Smooth muscle cell (in vitro differentiated cells): ENCODE measurements at regions not wholly inside any gene's neighbourhood (a gene's known extent, or its start where the extent isn't known, plus 50 kb on each side); places are given as distances from the start of the nearest gene placed in this dataset. TPM values are rescaled to one million over a fixed set of nuclear protein-coding genes. Genes with fewer than 3 reads are reported as not detected.
"Not testable (repeated sequence)": the region's sequence is repeated elsewhere in the genome, so short reads cannot be mapped to it uniquely, and the experiment has no call there.

ENCODE experiments used
- DNase-seq: peaks from one replicate; lab custom pipeline; 2025; ENCODE audit not compliant: unreplicated experiment; lab: John Stamatoyannopoulos, UW
- H2AFZ ChIP-seq: fragments of 200-600 bp; sonication (generic); 2 replicates; pipeline ENCODE4 v1.6.0; 2016; ENCODE audit warnings: antibody characterized with exemption, low read depth, mild to moderate bottlenecking
- H3F3A ChIP-seq: fragments of 200-600 bp; sonication (generic); 2 replicates; pipeline ENCODE4 v1.6.0; 2017; ENCODE audit warnings: antibody characterized with exemption, low read depth
- H3K27ac ChIP-seq: fragments of 200-600 bp; sonication (generic); 2 replicates; pipeline ENCODE4 v1.5.1; 2016; ENCODE audit warnings: low read depth, mild to moderate bottlenecking
- H3K27me3 ChIP-seq: fragments of 200-600 bp; sonication (generic); 2 replicates; pipeline ENCODE4 v1.6.1; 2016; ENCODE audit warnings: low read depth, mild to moderate bottlenecking
- H3K36me3 ChIP-seq: fragments of 200-600 bp; sonication (generic); 2 replicates; pipeline ENCODE4 v1.5.1; 2016; ENCODE audit warnings: low read depth
- H3K4me1 ChIP-seq: fragments of 200-600 bp; sonication (generic); 2 replicates; pipeline ENCODE4 v1.5.1; 2016; ENCODE audit warnings: low read depth
- H3K4me2 ChIP-seq: fragments of 200-600 bp; sonication (generic); 2 replicates; pipeline ENCODE4 v1.6.0; 2016; ENCODE audit warnings: mild to moderate bottlenecking
- H3K4me3 ChIP-seq: fragments of 200-600 bp; sonication (generic); 2 replicates; pipeline ENCODE4 v1.5.1; 2016; ENCODE audit warnings: mild to moderate bottlenecking
- H3K79me2 ChIP-seq: fragments of 200-600 bp; sonication (generic); 2 replicates; pipeline ENCODE4 v1.6.0; 2016; ENCODE audit warnings: low read depth, mild to moderate bottlenecking
- H3K9ac ChIP-seq: fragments of 200-600 bp; sonication (generic); 2 replicates; pipeline ENCODE4 v1.6.0; 2016; ENCODE audit warnings: low read depth
- H3K9me3 ChIP-seq: fragments of 200-600 bp; sonication (generic); replicated peaks from 2 replicates; pipeline ENCODE4 v1.5.1; 2016; ENCODE audit warnings: low read depth
- H4K20me1 ChIP-seq: fragments of 200-600 bp; sonication (generic); 2 replicates; pipeline ENCODE4 v1.6.0; 2016; ENCODE audit warnings: low read depth
- WGBS: methylation state at CpG from one replicate; pipeline ENCODE4 v1.1.7; 2016; ENCODE audit warnings: low lambda C conversion rate; 5-methylcytosine and 5-hydroxymethylcytosine counted together
- microRNA-seq: library from miRNA; unstranded; fragments of <30 nt; microRNA quantifications from one replicate; pipeline ENCODE4, GENCODE V29; 2016; ENCODE audit warnings: borderline number of aligned reads
- small RNA-seq: library from RNA; depleted of rRNA; stranded (forward); fragments of <200 nt; gene quantifications from one replicate; pipeline ENCODE3, GENCODE V24; 2014
- TF ChIP-seq, protein P1 (sequence below): fragments of 200-600 bp; sonication (generic); IDR thresholded peaks from 2 replicates; pipeline ENCODE4 v1.5.1; 2017; ENCODE audit warnings: borderline replicate concordance, mild to moderate bottlenecking, antibody characterized with exemption; ENCODE audit not compliant: insufficient read depth, poor library complexity, severe bottlenecking

DNA sequence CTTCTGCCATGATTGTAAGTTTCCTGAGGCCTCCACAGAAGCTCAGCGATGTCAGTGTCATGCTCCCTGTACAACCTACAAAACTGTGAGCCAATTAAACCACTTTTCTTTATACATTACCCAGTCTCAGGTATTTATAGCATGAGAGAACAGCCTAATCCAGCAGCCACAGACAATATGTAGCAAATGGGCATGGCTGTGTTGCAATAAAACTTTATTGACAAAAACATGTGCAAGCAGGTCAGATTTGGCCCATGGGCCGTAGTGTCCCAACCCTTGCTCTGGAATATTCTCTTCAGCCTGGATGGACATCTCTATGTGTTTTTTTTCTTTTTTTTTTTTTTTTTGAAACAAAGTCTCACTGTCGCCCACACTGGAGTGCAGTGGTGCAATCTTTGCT is 60.9 kb upstream of the EEF2KMT start:
- H3K9ac ChIP-seq = no peak overlapping the region
- peaks cover 8% of the 10 kb centered on the region for H3K4me1 ChIP-seq
- no peaks in the 10 kb centered on the region for H3F3A ChIP-seq
- DNase-seq = no peak
- H3K4me3 ChIP-seq = no peak overlapping the region
- H2AFZ ChIP-seq = no peak overlapping the region
- H3K79me2 ChIP-seq = no peaks in the 10 kb centered on the region
- H3K27me3 ChIP-seq = no peaks in the 10 kb centered on the region
- H3K36me3 ChIP-seq = no peaks in the 10 kb centered on the region
- no peak overlapping the region for H3K27ac ChIP-seq
- H3K9me3 ChIP-seq = no peaks in the 10 kb centered on the region
- no peaks in the 10 kb centered on the region for H4K20me1 ChIP-seq
- WGBS = 92% methylated on average over 3 of the region's 3 CpGs
- TF ChIP-seq, protein P1, sequence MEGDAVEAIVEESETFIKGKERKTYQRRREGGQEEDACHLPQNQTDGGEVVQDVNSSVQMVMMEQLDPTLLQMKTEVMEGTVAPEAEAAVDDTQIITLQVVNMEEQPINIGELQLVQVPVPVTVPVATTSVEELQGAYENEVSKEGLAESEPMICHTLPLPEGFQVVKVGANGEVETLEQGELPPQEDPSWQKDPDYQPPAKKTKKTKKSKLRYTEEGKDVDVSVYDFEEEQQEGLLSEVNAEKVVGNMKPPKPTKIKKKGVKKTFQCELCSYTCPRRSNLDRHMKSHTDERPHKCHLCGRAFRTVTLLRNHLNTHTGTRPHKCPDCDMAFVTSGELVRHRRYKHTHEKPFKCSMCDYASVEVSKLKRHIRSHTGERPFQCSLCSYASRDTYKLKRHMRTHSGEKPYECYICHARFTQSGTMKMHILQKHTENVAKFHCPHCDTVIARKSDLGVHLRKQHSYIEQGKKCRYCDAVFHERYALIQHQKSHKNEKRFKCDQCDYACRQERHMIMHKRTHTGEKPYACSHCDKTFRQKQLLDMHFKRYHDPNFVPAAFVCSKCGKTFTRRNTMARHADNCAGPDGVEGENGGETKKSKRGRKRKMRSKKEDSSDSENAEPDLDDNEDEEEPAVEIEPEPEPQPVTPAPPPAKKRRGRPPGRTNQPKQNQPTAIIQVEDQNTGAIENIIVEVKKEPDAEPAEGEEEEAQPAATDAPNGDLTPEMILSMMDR = no peak
- no peak overlapping the region for H3K4me2 ChIP-seq

DNA sequence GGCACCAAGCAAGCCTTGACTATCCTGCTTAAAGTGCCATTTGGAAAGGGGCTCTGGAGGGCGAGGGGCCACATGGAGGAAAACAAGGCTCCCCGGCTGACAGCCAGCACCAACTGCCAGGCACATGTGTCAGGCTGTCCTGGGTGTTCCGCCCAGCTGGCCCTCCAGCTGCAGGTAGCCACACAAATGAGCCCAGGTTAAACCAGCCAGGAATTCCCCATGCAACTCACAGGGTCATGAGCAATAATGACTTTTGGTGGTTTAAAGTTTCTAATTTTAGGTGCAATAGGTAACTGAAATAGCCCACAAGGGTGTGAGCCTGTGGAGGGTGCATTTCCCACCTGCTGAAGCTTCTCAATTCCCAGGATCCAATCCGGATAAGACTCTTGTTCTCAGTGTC is 58.9 kb upstream of the EEF2KMT start:
- not testable (repeated sequence) for H3K27me3 ChIP-seq, H2AFZ ChIP-seq, H3K79me2 ChIP-seq, H3K9ac ChIP-seq, H3K4me2 ChIP-seq, H3K27ac ChIP-seq, H3F3A ChIP-seq, H3K4me1 ChIP-seq, H4K20me1 ChIP-seq, H3K9me3 ChIP-seq, DNase-seq, H3K4me3 ChIP-seq, H3K36me3 ChIP-seq
- WGBS = 90% methylated on average over 4 of the region's 4 CpGs

DNA sequence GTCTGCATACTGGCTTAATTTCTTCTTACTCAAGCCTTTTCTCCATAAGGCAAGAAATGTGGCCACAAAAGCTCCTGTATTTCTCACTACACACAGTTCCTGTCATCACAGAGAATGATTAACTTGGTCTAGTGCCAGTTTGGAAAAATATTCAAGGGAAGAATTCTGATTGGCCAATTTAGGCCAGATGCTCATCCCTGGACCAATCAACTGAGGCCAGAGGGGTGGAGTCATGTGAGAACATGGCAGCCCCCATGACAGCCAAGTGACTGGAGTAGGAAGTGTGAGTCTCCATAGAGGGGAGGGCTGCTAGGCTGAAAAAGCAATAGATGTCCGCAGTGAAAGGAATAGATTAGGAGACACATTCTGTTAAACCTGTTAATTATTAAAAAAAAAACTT is 56.4 kb upstream of the EEF2KMT start:
- not testable (repeated sequence) for H4K20me1 ChIP-seq, H3F3A ChIP-seq, H3K27me3 ChIP-seq, H3K9me3 ChIP-seq, H3K4me2 ChIP-seq, H3K9ac ChIP-seq, H3K4me3 ChIP-seq, H2AFZ ChIP-seq, H3K36me3 ChIP-seq, H3K4me1 ChIP-seq, H3K27ac ChIP-seq, DNase-seq, H3K79me2 ChIP-seq
- WGBS = 89% methylated on average over 1 of the region's 1 CpG

DNA sequence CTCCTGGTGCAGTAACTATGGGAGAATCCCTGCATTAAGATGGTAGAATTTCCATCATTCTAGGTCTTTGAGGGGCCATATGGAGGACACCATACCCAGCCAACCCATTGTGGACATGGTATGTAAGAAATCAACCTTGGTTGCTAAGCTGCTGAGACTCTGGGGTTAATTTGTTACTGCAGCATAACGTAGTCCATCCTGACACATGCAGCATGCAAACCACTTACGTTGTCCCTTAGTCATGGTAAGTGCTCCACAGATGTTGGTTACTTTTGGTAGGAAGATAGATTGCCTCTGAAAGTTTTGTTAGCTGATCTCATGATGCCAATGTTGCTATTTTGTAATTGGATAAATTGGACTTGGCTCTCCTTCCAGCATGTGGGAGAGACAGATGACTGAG is 53.8 kb upstream of the EEF2KMT start:
- not testable (repeated sequence) for H3K4me2 ChIP-seq, H3K36me3 ChIP-seq, H2AFZ ChIP-seq, H3K27ac ChIP-seq, H3F3A ChIP-seq, H3K27me3 ChIP-seq, H3K4me1 ChIP-seq, H3K9me3 ChIP-seq, H3K9ac ChIP-seq, H3K79me2 ChIP-seq, H3K4me3 ChIP-seq, H4K20me1 ChIP-seq, DNase-seq
- 85% methylated on average over 2 of the region's 2 CpGs for WGBS

Small RNA genes in the stretch of these regions (microRNA-seq; reads per million reads assigned to microRNA genes)
- gene MIR8065 = not detected

Small RNA genes in the stretch of these regions (small RNA-seq; reads per million reads assigned to genes)
- gene AC007012.1 = not detected
- gene MIR8065 = not detected
- gene RNU6-328P = not detected
- not detected for gene RNU6-457P
- not detected for gene RNU7-99P
- not detected for gene SNRPCP20
